Mesendoderm (in vitro differentiated cells): ENCODE measurements at regions not wholly inside any gene's neighbourhood (a gene's known extent, or its start where the extent isn't known, plus 50 kb on each side); places are given as distances from the start of the nearest gene placed in this dataset.

Experiments
- DNase-seq: peaks from one replicate; pipeline ENCODE4 v3.0.0; 2013
- H2AK5ac ChIP-seq: 2 replicates; pipeline ENCODE4 v1.6.1; 2013; ENCODE audit warnings: low read length, inconsistent platforms
- H2BK120ac ChIP-seq: 2 replicates; pipeline ENCODE4 v1.6.1; 2013; ENCODE audit warnings: low read depth, mild to moderate bottlenecking, low read length, moderate library complexity, mixed read lengths
- H2BK15ac ChIP-seq: replicated peaks from 2 replicates; pipeline ENCODE4 v1.6.1; 2013; ENCODE audit warnings: low read depth, mild to moderate bottlenecking, moderate library complexity
- H2BK5ac ChIP-seq: 2 replicates; pipeline ENCODE4 v1.6.1; 2013; ENCODE audit warnings: low read length, inconsistent platforms
- H3K18ac ChIP-seq: 2 replicates; pipeline ENCODE4 v1.6.1; 2013; ENCODE audit warnings: mild to moderate bottlenecking, low read length, mixed read lengths
- H3K23ac ChIP-seq: one replicate; pipeline ENCODE4 v1.6.1; 2013; ENCODE audit warnings: low read length
- H3K27ac ChIP-seq: 2 replicates; pipeline ENCODE4 v1.5.1; 2013; ENCODE audit warnings: low read depth, mild to moderate bottlenecking, inconsistent platforms, low read length, moderate library complexity
- H3K27me3 ChIP-seq: 2 replicates; pipeline ENCODE4 v1.6.1; 2013; ENCODE audit warnings: low read length, control low read depth, mild to moderate bottlenecking, inconsistent platforms; ENCODE audit not compliant: insufficient read depth, poor library complexity
- H3K36me3 ChIP-seq: 2 replicates; pipeline ENCODE4 v1.6.1; 2013; ENCODE audit warnings: low read length, inconsistent platforms; ENCODE audit not compliant: control insufficient read depth, insufficient read depth
- H3K4ac ChIP-seq: one replicate; pipeline ENCODE4 v1.6.1; 2013; ENCODE audit warnings: low read depth, mild to moderate bottlenecking, low read length, moderate library complexity
- H3K4me1 ChIP-seq: 2 replicates; pipeline ENCODE4 v1.6.1; 2013; ENCODE audit warnings: low read depth, low read length, inconsistent platforms; ENCODE audit not compliant: control insufficient read depth
- H3K4me2 ChIP-seq: 2 replicates; pipeline ENCODE4 v1.6.1; 2013; ENCODE audit warnings: low read length
- H3K4me3 ChIP-seq: 2 replicates; pipeline ENCODE4 v1.5.1; 2013; ENCODE audit warnings: mild to moderate bottlenecking, low read length
- H3K56ac ChIP-seq: one replicate; pipeline ENCODE4 v1.6.1; 2013; ENCODE audit warnings: low read length
- H3K79me1 ChIP-seq: 2 replicates; pipeline ENCODE4 v1.6.1; 2013; ENCODE audit warnings: low read length, inconsistent platforms
- H3K79me2 ChIP-seq: 2 replicates; pipeline ENCODE4 v1.6.1; 2013; ENCODE audit warnings: mild to moderate bottlenecking, low read length; ENCODE audit not compliant: control insufficient read depth, insufficient read depth
- H3K9ac ChIP-seq: 2 replicates; pipeline ENCODE4 v1.6.1; 2013; ENCODE audit warnings: low read length, inconsistent platforms
- H4K5ac ChIP-seq: one replicate; pipeline ENCODE4 v1.6.1; 2013; ENCODE audit warnings: low read length
- H4K8ac ChIP-seq: one replicate; pipeline ENCODE4 v1.6.1; 2013; ENCODE audit warnings: low read depth, mild to moderate bottlenecking, control low read depth, low read length, moderate library complexity
- WGBS: extraction: QIAGEN DNeasy Blood & Tissue Kit; methylation state at CpG from one replicate; pipeline ENCODE4 v1.1.7; 2013; ENCODE audit warnings: low lambda C conversion rate, missing lambda C conversion rate; ENCODE audit not compliant: insufficient coverage; ENCODE audit errors: extremely low coverage; 5-methylcytosine and 5-hydroxymethylcytosine counted together

GRCh38 chr2:133712369-133712768 is 144.1 kb upstream of the NCKAP5 start:
- H3K4me2 ChIP-seq, result no peak overlapping the region
- no peak overlapping the region for H2BK120ac ChIP-seq
- no peak overlapping the region for H2BK15ac ChIP-seq
- H4K8ac ChIP-seq, result no peak overlapping the region
- no peak overlapping the region for H3K9ac ChIP-seq
- H3K4ac ChIP-seq, result no peak overlapping the region
- H3K23ac ChIP-seq, result no peak overlapping the region
- no peak overlapping the region for H3K4me3 ChIP-seq
- H2BK5ac ChIP-seq, result no peak overlapping the region
- no peaks in the 10 kb centered on the region for H3K36me3 ChIP-seq
- H3K4me1 ChIP-seq, result no peaks in the 10 kb centered on the region
- no peak overlapping the region for H3K56ac ChIP-seq
- H3K79me1 ChIP-seq, result no peaks in the 10 kb centered on the region
- H4K5ac ChIP-seq, result no peak overlapping the region
- no peaks in the 10 kb centered on the region for H3K79me2 ChIP-seq
- H3K27me3 ChIP-seq, result no peaks in the 10 kb centered on the region
- H2AK5ac ChIP-seq, result no peak overlapping the region
- H3K27ac ChIP-seq, result no peak overlapping the region
- H3K18ac ChIP-seq, result no peak overlapping the region
- no peak for DNase-seq
- no CpG with 5 or more reads among the region's 3 CpGs for WGBS

DNA sequence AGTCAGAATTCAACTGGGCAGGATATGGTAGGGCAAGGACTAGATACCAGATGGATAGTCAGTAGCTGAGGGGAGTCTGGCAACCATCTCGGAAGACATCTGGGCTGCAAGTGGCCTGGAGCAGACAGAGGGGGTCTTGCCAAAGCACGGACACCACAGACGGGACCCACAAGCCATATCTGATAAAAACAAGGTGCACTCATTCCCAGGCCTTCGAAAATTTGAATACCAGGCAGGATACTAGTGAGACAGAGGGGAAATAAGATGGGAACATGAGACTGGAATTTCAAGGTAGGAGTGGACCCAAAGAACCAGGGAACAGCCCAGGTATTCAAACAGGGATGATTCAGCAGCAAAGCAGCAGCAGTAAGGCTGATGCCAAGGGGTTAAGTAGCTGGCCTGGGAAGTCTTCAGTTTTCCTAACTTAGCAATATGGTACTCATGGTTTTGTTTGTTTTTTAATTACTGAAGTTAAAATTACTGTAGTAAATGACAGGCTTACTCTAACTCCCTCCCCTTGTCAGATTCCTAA is 144.9 kb upstream of the NCKAP5 start:
- Histone ChIP-seq H2BK5ac (no peak overlapping the region), H3K18ac (no peak overlapping the region), H2AK5ac (no peak overlapping the region), H3K4me3 (no peak overlapping the region), H3K79me1 (no peaks in the 10 kb centered on the region), H3K56ac (no peak overlapping the region), H2BK120ac (no peak overlapping the region), H4K5ac (no peak overlapping the region), H3K9ac (no peak overlapping the region), H3K36me3 (no peaks in the 10 kb centered on the region), H3K27ac (no peak overlapping the region), H2BK15ac (no peak overlapping the region), H3K4me2 (no peak overlapping the region), H3K23ac (no peak overlapping the region), H4K8ac (no peak overlapping the region), H3K79me2 (no peaks in the 10 kb centered on the region), H3K4ac (no peak overlapping the region), H3K27me3 (no peaks in the 10 kb centered on the region), H3K4me1 (no peaks in the 10 kb centered on the region)
- WGBS, result no CpG with 5 or more reads among the region's 4 CpGs
- no peak for DNase-seq

DNA sequence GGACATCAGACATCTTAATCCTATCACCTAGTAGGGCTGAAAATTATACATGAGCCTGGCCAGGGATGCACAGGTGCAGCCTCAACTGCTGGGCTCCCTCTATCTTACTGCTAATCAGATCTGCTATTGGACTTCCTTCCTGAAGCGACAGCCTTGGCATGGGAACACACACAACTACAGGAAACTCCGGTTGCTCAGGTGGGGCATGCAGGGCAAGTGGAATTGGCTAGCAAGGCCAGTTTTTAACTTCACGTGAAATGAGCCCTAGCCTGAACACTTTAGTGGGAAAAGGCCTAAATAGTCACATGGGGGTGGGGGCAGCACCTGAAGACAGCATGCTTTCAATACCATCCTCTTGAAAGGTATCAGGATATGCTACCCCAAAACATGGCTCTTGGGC is 147.9 kb upstream of the NCKAP5 start:
- WGBS, result no CpG with 5 or more reads among the region's 3 CpGs
- H2AK5ac ChIP-seq, result no peak overlapping the region
- H3K4ac ChIP-seq, result no peak overlapping the region
- no peaks in the 10 kb centered on the region for H3K79me1 ChIP-seq
- H3K9ac ChIP-seq, result no peak overlapping the region
- H3K4me1 ChIP-seq, result no peaks in the 10 kb centered on the region
- H3K27me3 ChIP-seq, result no peaks in the 10 kb centered on the region
- H3K79me2 ChIP-seq, result no peaks in the 10 kb centered on the region
- no peak overlapping the region for H3K23ac ChIP-seq
- H3K27ac ChIP-seq, result no peak overlapping the region
- H3K18ac ChIP-seq, result no peak overlapping the region
- H2BK120ac ChIP-seq, result no peak overlapping the region
- H3K4me3 ChIP-seq, result no peak overlapping the region
- H2BK15ac ChIP-seq, result no peak overlapping the region
- H4K8ac ChIP-seq, result no peak overlapping the region
- H4K5ac ChIP-seq, result no peak overlapping the region
- no peak overlapping the region for H3K56ac ChIP-seq
- no peak overlapping the region for H3K4me2 ChIP-seq
- H3K36me3 ChIP-seq, result no peaks in the 10 kb centered on the region
- H2BK5ac ChIP-seq, result no peak overlapping the region
- no peak for DNase-seq

GRCh38 chr2:133717497-133717896 is 149.2 kb upstream of the NCKAP5 start:
- no peak overlapping the region for H3K23ac ChIP-seq
- H3K79me1 ChIP-seq, result no peaks in the 10 kb centered on the region
- no peak for DNase-seq
- no peak overlapping the region for H3K4ac ChIP-seq
- H2AK5ac ChIP-seq, result no peak overlapping the region
- no peaks in the 10 kb centered on the region for H3K79me2 ChIP-seq
- H3K56ac ChIP-seq, result no peak overlapping the region
- no CpG with 5 or more reads among the region's 3 CpGs for WGBS
- H2BK5ac ChIP-seq, result no peak overlapping the region
- no peaks in the 10 kb centered on the region for H3K36me3 ChIP-seq
- H2BK15ac ChIP-seq, result no peak overlapping the region
- H3K27ac ChIP-seq, result no peak overlapping the region
- no peaks in the 10 kb centered on the region for H3K4me1 ChIP-seq
- H4K8ac ChIP-seq, result no peak overlapping the region
- H3K4me2 ChIP-seq, result no peak overlapping the region
- no peaks in the 10 kb centered on the region for H3K27me3 ChIP-seq
- no peak overlapping the region for H3K4me3 ChIP-seq
- H3K18ac ChIP-seq, result no peak overlapping the region
- no peak overlapping the region for H4K5ac ChIP-seq
- no peak overlapping the region for H2BK120ac ChIP-seq
- no peak overlapping the region for H3K9ac ChIP-seq

- Histone ChIP-seq H3K23ac (no peak overlapping the region), H4K8ac (no peak overlapping the region), H3K4me1 (no peaks in the 10 kb centered on the region), H3K18ac (no peak overlapping the region), H3K4me3 (no peak overlapping the region), H3K9ac (no peak overlapping the region), H3K4ac (no peak overlapping the region), H3K27me3 (no peaks in the 10 kb centered on the region), H3K4me2 (no peak overlapping the region), H3K36me3 (no peaks in the 10 kb centered on the region), H3K27ac (no peak overlapping the region), H3K79me1 (no peaks in the 10 kb centered on the region), H3K56ac (no peak overlapping the region), H4K5ac (no peak overlapping the region), H2BK120ac (no peak overlapping the region), H2AK5ac (no peak overlapping the region), H2BK15ac (no peak overlapping the region), H2BK5ac (no peak overlapping the region), H3K79me2 (no peaks in the 10 kb centered on the region)
- no CpG with 5 or more reads among the region's 7 CpGs for WGBS
- DNase-seq, result no peak
Measured at GRCh38 chr2:133718688-133719201, 150.5 kb upstream of the NCKAP5 start.

DNA sequence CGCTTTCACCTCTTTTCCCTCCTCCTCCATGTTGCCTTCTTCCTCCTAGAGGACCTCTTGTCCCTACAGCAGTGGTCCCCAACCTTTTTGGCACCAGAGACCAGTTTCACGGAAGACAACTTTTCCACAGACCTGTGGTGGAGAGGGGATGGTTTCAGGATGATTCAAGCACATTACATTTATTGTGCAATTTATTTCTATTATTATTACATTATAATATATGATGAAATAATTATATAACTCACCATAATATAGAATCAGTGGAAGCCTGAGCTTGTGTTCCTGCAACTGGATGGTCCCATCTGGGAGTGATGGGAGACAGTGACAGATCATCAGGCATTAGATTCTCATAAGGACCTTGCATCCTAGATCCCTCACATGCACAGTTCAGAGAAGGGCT is 152.2 kb upstream of the NCKAP5 start:
- no peak overlapping the region for H2BK120ac ChIP-seq
- no peaks in the 10 kb centered on the region for H3K27me3 ChIP-seq
- H3K79me2 ChIP-seq, result no peaks in the 10 kb centered on the region
- no peak overlapping the region for H2AK5ac ChIP-seq
- no peaks in the 10 kb centered on the region for H3K4me1 ChIP-seq
- H3K79me1 ChIP-seq, result no peaks in the 10 kb centered on the region
- H3K56ac ChIP-seq, result no peak overlapping the region
- no peak overlapping the region for H3K27ac ChIP-seq
- no peak overlapping the region for H3K4me2 ChIP-seq
- no peak overlapping the region for H2BK5ac ChIP-seq
- no peak overlapping the region for H3K18ac ChIP-seq
- no peak overlapping the region for H2BK15ac ChIP-seq
- no peaks in the 10 kb centered on the region for H3K36me3 ChIP-seq
- no CpG with 5 or more reads among the region's 2 CpGs for WGBS
- H3K4ac ChIP-seq, result no peak overlapping the region
- no peak for DNase-seq
- no peak overlapping the region for H3K4me3 ChIP-seq
- H4K8ac ChIP-seq, result no peak overlapping the region
- H4K5ac ChIP-seq, result no peak overlapping the region
- H3K9ac ChIP-seq, result no peak overlapping the region
- H3K23ac ChIP-seq, result no peak overlapping the region
